Testis (tissue), 2 donors: ENCODE measurements at regions not wholly inside any gene's neighbourhood (a gene's known extent, or its start where the extent isn't known, plus 50 kb on each side); places are given as distances from the start of the nearest gene placed in this dataset.
A peak's percentile ranks its signal among the peaks of the same experiment; 100 is the strongest.

Source experiments
- DNase-seq: peaks from one replicate; pipeline ENCODE4 v3.0.0-alpha.2; 2019
- H3K27ac ChIP-seq, 2 donors: fragments of 200-600 bp; sonication (generic); one replicate each; pipeline ENCODE4 v1.5.1; 2019
- H3K27me3 ChIP-seq: fragments of 200-600 bp; sonication (generic); one replicate; pipeline ENCODE4 v1.5.1; 2019
- H3K36me3 ChIP-seq: fragments of 200-600 bp; sonication (generic); one replicate; pipeline ENCODE4 v1.5.1; 2017; ENCODE audit warnings: low read depth; ENCODE audit errors: missing control alignments
- H3K4me1 ChIP-seq: fragments of 200-600 bp; sonication (generic); one replicate; pipeline ENCODE4 v1.5.1; 2019
- H3K4me3 ChIP-seq, 2 donors: fragments of 200-600 bp; sonication (generic); one replicate each; pipeline ENCODE4 v1.5.1; 2017 to 2019
- H3K9me3 ChIP-seq: fragments of 200-600 bp; sonication (generic); one replicate; pipeline ENCODE4 v1.5.1; 2017
- POLR2A ChIP-seq: fragments of 450-650 bp; IDR thresholded peaks from one replicate; pipeline ENCODE4 v1.6.1; 2017; ENCODE audit warnings: antibody characterized with exemption, mild to moderate bottlenecking, moderate library complexity
- WGBS, 2 donors: methylation state at CpG; one replicate each; pipeline ENCODE4 v1.1.5; 2018; 5-methylcytosine and 5-hydroxymethylcytosine counted together
- intact Hi-C: fragments of 100-400 bp; cut with DNase I; formaldehyde crosslinking; loops from one replicate; pipeline ENCODE4 v1.15.1; 2023; ENCODE audit warnings: low total_unique reads
- TF ChIP-seq, protein P1 (sequence below), 3 experiments: fragments of 450-650 bp in 2 of 3; fragments of 200-600 bp in 1 of 3; sonication (generic) in 1 of 3; IDR thresholded peaks; one replicate each; pipeline ENCODE4 v1.5.1; 2016 to 2019; ENCODE audit warnings: antibody characterized with exemption in 3 of 3, mild to moderate bottlenecking in 2 of 3, moderate library complexity in 1 of 3

GRCh38 chr21:25369524-25370300 is 237.6 kb downstream of the MRPL39 start:
- no peak for DNase-seq

GRCh38 chr21:25368531-25368930 is 238.8 kb downstream of the MRPL39 start:
- TF ChIP-seq POLR2A, result no peak
- TF ChIP-seq, protein P1, sequence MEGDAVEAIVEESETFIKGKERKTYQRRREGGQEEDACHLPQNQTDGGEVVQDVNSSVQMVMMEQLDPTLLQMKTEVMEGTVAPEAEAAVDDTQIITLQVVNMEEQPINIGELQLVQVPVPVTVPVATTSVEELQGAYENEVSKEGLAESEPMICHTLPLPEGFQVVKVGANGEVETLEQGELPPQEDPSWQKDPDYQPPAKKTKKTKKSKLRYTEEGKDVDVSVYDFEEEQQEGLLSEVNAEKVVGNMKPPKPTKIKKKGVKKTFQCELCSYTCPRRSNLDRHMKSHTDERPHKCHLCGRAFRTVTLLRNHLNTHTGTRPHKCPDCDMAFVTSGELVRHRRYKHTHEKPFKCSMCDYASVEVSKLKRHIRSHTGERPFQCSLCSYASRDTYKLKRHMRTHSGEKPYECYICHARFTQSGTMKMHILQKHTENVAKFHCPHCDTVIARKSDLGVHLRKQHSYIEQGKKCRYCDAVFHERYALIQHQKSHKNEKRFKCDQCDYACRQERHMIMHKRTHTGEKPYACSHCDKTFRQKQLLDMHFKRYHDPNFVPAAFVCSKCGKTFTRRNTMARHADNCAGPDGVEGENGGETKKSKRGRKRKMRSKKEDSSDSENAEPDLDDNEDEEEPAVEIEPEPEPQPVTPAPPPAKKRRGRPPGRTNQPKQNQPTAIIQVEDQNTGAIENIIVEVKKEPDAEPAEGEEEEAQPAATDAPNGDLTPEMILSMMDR (IDR thresholded peaks at IDR 0.05), result no peak
- WGBS, 2 donors, result 54 to 63% methylated on average over 7 of the region's 7 CpGs
- no peaks in the 10 kb centered on the region for H3K27me3 ChIP-seq
- no peak overlapping the region for H3K4me3 ChIP-seq
- intact Hi-C loops, result no loop called here
- no peaks in the 10 kb centered on the region for H3K4me1 ChIP-seq
- no peak overlapping the region for H3K27ac ChIP-seq
- no peaks in the 10 kb centered on the region for H3K9me3 ChIP-seq
- H3K36me3 ChIP-seq, result no peaks in the 10 kb centered on the region
- no peak for DNase-seq

More at GRCh38 chr21:25369524-25370300, 237.6 kb downstream of the MRPL39 start:
- no peaks in the 10 kb centered on the region for H3K36me3 ChIP-seq
- H3K27me3 ChIP-seq, result no peaks in the 10 kb centered on the region
- 79 to 80% methylated on average over 4 of the region's 4 CpGs for WGBS, 2 donors
- no peaks in the 10 kb centered on the region for H3K4me1 ChIP-seq
- no peaks in the 10 kb centered on the region for H3K9me3 ChIP-seq
- no peak for TF ChIP-seq POLR2A
- TF ChIP-seq, protein P1 (IDR thresholded peaks at IDR 0.05), result no peak
- intact Hi-C loops, result no loop called here
- H3K4me3 ChIP-seq, result no peak overlapping the region
- H3K27ac ChIP-seq, result no peak overlapping the region

- no peak for TF ChIP-seq POLR2A
- TF ChIP-seq, protein P1 (IDR thresholded peaks at IDR 0.05), result no peak
- Histone ChIP-seq H3K4me1 (no peaks in the 10 kb centered on the region), H3K27ac (no peak overlapping the region), H3K9me3 (no peaks in the 10 kb centered on the region), H3K27me3 (no peaks in the 10 kb centered on the region), H3K4me3 (no peak overlapping the region), H3K36me3 (no peaks in the 10 kb centered on the region)
- no peak for DNase-seq
- WGBS, 2 donors, result 25 to 30% methylated on average over 1 of the region's 1 CpG
- intact Hi-C loops, result no loop called here
Observed at GRCh38 chr21:25366116-25366515, 241.2 kb downstream of the MRPL39 start.

DNA sequence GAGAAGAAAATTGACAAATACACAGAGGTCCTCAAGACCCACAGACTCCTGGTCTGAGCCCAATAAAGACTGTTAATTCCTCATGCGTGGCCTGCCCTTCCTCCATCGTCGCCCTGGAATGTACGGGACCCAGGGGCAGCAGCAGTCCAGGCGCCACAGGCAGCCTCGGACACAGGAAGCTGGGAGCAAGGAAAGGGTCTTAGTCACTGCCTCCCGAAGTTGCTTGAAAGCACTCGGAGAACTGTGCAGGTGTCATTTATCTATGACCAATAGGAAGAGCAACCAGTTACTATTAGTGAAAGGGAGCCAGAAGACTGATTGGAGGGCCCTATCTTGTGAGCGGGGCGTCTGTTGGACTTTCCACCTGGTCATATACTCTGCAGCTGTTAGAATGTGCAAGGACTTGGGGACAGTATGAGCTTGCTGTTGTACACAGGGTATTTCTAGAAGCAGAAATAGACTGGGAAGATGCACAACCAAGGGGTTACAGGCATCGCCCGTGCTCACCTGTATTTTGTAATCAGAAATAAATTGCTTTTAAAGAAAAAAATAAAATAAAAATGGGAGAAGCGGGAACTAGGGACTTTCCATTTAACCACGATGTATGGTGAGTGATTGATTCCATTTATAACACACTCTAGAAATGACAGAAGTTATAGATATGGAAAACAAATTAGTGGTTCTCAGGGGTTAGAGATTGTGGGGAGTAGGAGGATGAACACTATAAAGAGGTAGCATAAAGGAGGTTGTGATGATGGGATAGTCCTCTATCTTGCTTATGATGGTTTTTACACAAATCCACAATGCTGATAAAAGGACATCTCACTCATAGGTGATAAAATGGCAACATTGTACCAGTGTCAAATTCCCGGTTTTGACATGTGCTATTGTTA is 244.7 kb downstream of the MRPL39 start:
- H3K27me3 ChIP-seq, result no peaks in the 10 kb centered on the region
- no peak for DNase-seq
- TF ChIP-seq, protein P1 (IDR thresholded peaks at IDR 0.05), result no peak
- TF ChIP-seq POLR2A, result no peak
- no peaks in the 10 kb centered on the region for H3K9me3 ChIP-seq
- WGBS, 2 donors, result 60 to 72% methylated on average over 15 of the region's 15 CpGs
- H3K36me3 ChIP-seq, result no peaks in the 10 kb centered on the region
- intact Hi-C loops, result no loop called here
- peak overlapping the region; percentile 39 to 42 for H3K4me3 ChIP-seq
- no peak overlapping the region for H3K27ac ChIP-seq
- H3K4me1 ChIP-seq, result no peaks in the 10 kb centered on the region
